NCI-H226 (cell line): ENCODE measurements at regions not wholly inside any gene's neighbourhood (a gene's known extent, or its start where the extent isn't known, plus 50 kb on each side); places are given as distances from the start of the nearest gene placed in this dataset.
"Not testable (repeated sequence)": the region's sequence is repeated elsewhere in the genome, so short reads cannot be mapped to it uniquely, and the experiment has no call there.

Experiments
- DNase-seq: peaks from one replicate; pipeline ENCODE4 v3.0.0-alpha.2; 2015

DNA sequence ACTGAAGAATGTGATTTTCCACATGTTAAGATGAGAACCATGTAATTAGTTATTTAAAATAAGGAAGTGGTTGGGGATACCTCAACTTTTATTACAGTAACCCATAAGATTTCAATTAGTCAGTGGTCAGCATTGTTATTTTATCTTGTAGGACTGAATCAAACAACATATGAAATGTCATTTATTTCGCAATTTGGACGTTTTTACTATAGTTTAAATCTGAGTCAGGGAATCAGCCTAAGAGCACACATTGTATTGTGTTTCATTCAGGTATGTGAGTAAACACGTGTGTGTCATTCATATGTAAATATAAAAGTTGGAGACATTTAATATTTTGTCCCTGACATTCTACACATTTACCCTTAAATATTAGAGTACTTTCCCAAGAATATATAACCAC, 1418.7 kb downstream of the GRIK2 start:
- DNase-seq = no peak

DNA sequence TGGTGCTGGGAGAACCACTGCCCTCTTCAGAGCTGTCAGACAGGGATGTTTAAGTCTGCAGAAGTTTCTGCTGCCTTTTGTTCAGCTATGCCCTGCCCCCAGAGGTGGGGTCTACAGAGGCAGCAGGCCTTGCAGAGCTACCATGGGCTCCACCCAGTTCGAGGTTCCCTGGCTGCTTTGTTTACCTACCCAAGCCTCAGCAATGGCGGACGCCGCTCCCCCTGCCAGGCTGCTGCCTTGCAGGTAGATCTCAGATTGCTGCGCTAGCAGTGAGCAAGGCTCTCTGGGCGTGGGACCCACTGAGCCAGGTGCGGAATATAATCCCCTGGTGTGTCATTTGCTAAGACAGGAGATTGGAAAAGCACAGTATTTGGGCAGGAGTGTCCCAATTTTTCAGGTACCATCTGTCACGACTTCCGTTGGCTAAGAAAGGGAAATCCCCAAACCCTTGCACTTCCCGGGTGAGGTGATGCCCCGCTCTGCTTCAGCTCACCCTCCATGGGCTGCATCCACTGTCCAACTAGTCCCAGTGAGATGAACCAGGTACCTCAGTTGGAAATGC, 1415.5 kb downstream of the GRIK2 start:
- not testable (repeated sequence) for DNase-seq

DNA sequence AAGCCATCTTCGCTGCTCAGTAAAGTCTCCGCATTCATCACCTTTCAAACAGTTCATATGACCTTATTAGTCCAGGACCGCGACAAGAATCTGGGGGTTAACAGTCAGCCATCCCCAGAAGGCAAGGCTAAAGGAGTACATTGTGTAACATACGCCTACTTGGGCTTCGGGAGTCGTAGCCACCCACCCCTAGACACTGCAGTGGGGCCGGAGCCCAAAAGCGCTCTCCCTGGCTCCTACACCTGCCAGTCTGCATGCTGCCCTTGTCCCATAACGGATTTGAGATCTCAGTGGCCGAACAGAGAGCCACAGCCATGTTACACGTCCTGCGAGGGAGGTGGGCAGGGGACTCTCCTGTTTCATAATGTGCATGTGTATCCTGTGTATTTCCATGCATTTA, 1405.5 kb downstream of the GRIK2 start:
- DNase-seq = no peak

DNA sequence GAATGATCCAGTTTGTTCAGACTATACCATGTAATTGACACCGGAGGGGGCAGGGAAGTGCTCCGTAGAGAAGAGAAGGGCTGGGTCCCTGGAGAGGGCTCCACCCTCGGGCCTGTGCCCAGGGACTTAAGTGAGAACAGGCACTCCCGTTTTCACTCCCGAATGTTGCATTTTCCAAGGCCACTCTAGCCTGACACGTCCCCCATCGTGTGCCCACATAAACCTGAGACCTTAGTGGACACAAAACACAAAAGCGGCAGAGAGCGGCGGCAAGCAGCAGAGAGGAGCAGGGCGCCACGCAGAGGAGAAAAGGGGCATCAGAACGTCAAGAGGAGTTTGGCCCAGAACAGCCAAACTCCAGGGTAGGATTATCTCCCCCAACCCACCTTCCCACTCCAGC, 1405.1 kb downstream of the GRIK2 start:
- DNase-seq = no peak

DNA sequence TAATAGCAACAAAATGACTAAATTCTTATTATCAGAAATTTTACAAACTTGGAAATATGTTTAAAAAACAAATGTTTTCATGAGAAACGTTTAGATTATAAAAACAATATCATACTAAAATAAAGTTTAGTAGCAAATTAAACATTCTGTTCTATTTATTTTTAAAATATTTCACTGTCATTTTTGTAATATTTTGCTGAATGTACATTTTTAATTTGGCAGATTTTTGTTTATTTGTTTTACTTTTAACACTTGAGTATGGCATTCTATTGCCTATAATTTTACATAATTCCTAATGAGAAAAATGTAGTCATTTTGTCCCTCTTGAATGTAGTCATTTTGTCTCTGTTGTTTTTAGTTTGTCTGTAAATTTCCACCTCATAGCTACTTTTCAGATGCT, 1400.2 kb downstream of the GRIK2 start:
- no peak for DNase-seq

GRCh38 chr6:102774326-102774725, 1380.8 kb downstream of the GRIK2 start:
- no peak for DNase-seq

- DNase-seq = no peak
These were observed 1380.1 kb downstream of the GRIK2 start for GRCh38 chr6:102773636-102774035.

- DNase-seq = peak; percentile 64
These were observed 1373.5 kb downstream of the GRIK2 start for GRCh38 chr6:102766963-102767362.

GRCh38 chr6:102764317-102764716, 1370.8 kb downstream of the GRIK2 start:
- no peak for DNase-seq

DNA sequence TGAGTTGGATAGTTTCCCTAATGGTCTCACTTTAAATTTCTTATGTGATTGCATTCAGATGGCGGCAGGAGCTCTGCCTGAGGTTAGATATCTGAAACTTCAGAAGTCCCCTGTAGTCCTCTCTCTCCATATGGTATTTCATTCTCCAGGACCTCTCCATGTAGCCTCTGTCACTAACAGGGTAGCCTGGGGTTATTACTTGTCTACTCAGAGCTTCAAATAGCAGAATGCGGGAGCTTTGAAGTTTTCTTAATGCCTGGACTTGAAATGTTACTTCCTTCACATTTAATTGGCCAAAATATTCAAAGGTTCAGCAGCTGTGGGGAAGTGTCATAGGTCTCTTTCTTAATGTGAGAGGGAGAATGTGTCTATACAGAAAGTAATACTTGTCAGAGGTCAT, 1370.4 kb downstream of the GRIK2 start:
- no peak for DNase-seq

- DNase-seq = no peak
These were observed 1368.4 kb downstream of the GRIK2 start for GRCh38 chr6:102761872-102762271.

DNA sequence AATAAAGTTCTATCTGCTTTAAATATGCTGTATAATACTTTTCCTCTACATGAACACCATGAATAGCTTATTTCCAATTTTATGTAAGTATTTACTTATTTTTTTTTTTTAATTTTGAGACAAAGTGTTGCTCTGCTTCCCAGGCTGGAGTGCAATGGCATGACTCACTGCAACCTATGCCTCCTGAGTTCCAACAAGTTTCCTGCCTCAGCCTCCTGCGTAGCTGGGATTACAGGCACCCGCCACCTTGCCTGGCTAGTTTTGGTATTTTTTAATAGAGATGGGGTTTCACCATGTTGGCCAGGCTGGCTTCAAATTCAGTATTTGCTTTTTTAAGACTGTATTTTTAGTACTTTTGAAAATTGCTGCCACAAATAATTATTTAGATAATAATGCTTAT, 1365.9 kb downstream of the GRIK2 start:
- peak; percentile 23 for DNase-seq

GRCh38 chr6:102758536-102758935, 1365.0 kb downstream of the GRIK2 start:
- DNase-seq = not testable (repeated sequence)

GRCh38 chr6:102749210-102749971, 1355.9 kb downstream of the GRIK2 start:
- no peak for DNase-seq

DNA sequence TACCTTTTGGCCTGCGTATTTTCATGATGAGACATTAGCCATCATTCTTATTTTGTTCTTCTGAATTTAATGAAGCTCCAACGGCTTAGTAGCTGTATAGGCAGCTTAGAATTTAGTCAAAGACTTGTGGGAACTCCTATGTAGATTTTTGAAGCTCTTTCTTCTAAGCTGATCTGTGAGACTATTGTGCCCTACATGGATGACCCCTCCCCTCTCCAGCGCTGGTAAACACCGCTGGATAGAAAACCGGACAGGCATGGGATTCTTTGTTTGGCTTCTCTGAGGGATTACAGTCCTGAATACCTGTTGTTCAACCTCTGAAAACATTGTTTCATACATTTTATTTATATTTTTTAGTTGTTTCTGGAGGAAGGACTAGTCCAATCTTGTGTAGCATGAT, 1353.4 kb downstream of the GRIK2 start:
- no peak for DNase-seq

- no peak for DNase-seq
These were observed 1349.3 kb downstream of the GRIK2 start for GRCh38 chr6:102742754-102743356.

- no peak for DNase-seq
These were observed 1348.5 kb downstream of the GRIK2 start for GRCh38 chr6:102742028-102742427.

- DNase-seq = peak; percentile 70
These were observed 1343.4 kb downstream of the GRIK2 start for GRCh38 chr6:102736941-102737368.

DNA sequence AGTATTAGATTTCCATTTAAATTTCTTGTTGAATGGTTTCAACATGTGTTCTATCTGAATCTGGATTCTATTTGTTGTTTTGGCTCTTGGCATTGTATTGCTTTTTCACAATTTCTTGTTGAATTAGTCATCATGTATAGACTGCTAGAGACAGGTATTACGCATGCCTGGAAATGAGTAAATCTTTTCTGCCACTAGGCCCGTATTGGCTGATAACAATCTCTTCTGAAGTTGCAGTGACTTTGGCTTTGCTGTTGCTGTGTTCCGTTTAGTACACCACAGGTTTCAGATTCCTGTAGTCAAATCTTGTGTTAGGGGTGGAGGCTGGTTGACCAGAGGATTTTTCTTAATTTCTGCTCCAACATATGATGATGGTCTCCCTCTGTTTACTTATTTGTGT, 1339.4 kb downstream of the GRIK2 start:
- peak; percentile 36 for DNase-seq

- DNase-seq = not testable (repeated sequence)
These were observed 1328.6 kb downstream of the GRIK2 start for GRCh38 chr6:102722086-102722485.

GRCh38 chr6:102717737-102718456, 1324.4 kb downstream of the GRIK2 start:
- DNase-seq = no peak

GRCh38 chr6:102717252-102717651, 1323.7 kb downstream of the GRIK2 start:
- no peak for DNase-seq

DNA sequence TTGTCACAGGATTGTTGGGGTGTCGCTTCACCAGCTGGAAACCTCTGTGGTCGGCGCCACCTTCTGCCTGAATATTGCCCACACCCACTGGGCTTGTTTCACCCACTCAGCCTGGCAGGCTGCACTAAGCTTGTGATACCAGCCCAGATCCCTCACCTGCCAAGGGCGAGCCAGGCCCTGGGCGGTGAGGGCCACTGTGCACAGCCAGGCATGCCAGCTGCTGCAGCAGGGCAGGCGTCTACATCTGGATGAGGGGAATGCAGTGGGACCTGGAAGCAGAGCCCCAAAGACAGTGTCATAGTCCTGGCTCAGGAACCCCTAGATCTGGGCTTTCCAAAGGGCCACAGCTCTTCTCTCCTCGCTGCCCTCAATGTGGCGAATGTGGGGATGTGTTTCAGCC, 1307.5 kb downstream of the GRIK2 start:
- DNase-seq = no peak

GRCh38 chr6:102686461-102686860, 1293.0 kb downstream of the GRIK2 start:
- no peak for DNase-seq
